Mesodermal cell (in vitro differentiated cells): ENCODE measurements at regions not wholly inside any gene's neighbourhood (a gene's known extent, or its start where the extent isn't known, plus 50 kb on each side); places are given as distances from the start of the nearest gene placed in this dataset.

ENCODE experiments used
- H3K27ac ChIP-seq: 2 replicates; pipeline ENCODE4 v1.7.0; 2013; ENCODE audit warnings: mild to moderate bottlenecking, low read depth, low read length, moderate library complexity; ENCODE audit not compliant: severe bottlenecking
- H3K36me3 ChIP-seq: 2 replicates; pipeline ENCODE4 v1.7.1; 2013; ENCODE audit warnings: mild to moderate bottlenecking, low read length, moderate library complexity; ENCODE audit not compliant: control insufficient read depth, insufficient read depth
- H3K4me1 ChIP-seq: one replicate; pipeline ENCODE4 v1.7.1; 2013; ENCODE audit warnings: mild to moderate bottlenecking, low read length; ENCODE audit not compliant: insufficient read depth, control insufficient read depth, poor library complexity, severe bottlenecking
- H3K4me3 ChIP-seq: 2 replicates; pipeline ENCODE4 v1.7.0; 2013; ENCODE audit warnings: low read length, control low read depth, mild to moderate bottlenecking; ENCODE audit not compliant: insufficient read depth, poor library complexity, severe bottlenecking; ENCODE audit errors: extremely low read depth
- H3K9me3 ChIP-seq: 2 replicates; pipeline ENCODE4 v1.7.1; 2013; ENCODE audit warnings: mild to moderate bottlenecking, low read length, moderate library complexity; ENCODE audit not compliant: control insufficient read depth
- WGBS, 2 experiments: methylation state at CpG; one replicate each; pipeline ENCODE4 v1.1.5; 2013; ENCODE audit warnings: missing lambda C conversion rate in 2 of 2; ENCODE audit not compliant: insufficient coverage in 2 of 2; 5-methylcytosine and 5-hydroxymethylcytosine counted together

DNA sequence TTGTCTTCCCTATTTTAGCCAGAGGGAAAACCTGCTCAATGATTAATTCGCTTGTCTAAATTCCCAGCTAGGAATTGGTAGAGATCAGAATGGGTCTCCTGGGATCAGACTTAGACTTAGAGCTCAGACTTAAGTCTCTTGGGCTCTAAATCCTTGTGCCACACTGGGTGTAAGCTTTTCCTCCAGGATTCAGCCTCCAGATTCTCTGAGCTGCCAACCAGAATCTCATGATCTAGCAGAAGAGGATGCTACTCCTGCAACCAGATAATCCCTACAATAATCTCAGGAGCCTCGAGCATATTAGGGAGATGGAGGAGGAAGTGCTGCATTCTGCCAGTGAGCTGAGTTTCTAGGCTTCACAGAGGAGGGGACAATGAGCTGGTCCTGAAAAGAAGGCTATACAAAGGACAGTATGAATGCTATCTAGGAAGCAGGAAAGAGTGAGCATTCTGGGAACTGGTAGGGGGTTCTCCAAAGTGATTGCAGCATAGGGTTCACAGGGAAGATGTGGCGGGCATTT is 211.6 kb upstream of the SESN3 start:
- WGBS, 2 experiments: 69 to 90% methylated on average over 1 to 2 of the region's 3 CpGs
- peaks cover 6% of the 10 kb centered on the region for H3K4me1 ChIP-seq
- H3K27ac ChIP-seq: no peak overlapping the region
- H3K9me3 ChIP-seq: no peaks in the 10 kb centered on the region
- H3K4me3 ChIP-seq: no peak overlapping the region
- no peaks in the 10 kb centered on the region for H3K36me3 ChIP-seq

DNA sequence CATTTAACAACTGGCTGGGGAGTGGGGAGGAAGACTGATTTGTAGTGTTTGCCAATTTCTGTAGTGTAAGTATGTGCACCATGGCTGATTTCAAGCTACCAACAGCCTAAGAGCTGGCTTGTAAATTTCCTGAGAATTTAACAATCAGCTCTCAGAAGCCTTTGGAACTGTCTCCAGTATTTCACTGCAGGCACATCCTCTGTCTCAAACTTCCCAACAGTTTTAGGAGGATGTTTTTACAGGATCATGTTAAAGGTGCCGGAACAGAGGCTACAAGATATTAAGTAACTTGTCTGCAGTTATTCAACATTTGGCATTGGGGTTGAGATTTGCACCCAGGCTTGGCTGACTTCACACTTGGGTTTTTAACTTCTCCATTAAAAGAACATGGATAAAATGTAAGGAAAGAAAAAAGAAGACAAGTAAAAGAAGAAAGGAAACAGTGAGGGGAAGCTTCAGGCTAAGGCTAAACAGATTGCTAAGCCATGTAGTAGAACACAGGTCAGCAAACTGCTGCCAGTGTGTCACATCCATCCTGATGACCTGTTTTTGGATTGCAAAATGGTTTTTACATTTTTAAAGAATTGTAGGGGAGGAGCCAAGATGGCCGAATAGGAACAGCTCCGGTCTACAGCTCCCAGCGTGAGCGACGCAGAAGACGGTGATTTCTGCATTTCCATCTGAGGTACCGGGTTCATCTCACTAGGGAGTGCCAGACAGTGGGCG is 204.8 kb upstream of the SESN3 start:
- no CpG with 5 or more reads among the region's 9 CpGs for WGBS, 2 experiments
- Histone ChIP-seq H3K36me3 (no peaks in the 10 kb centered on the region), H3K27ac (no peak overlapping the region), H3K9me3 (no peaks in the 10 kb centered on the region), H3K4me3 (no peak overlapping the region), H3K4me1 (no peaks in the 10 kb centered on the region)

DNA sequence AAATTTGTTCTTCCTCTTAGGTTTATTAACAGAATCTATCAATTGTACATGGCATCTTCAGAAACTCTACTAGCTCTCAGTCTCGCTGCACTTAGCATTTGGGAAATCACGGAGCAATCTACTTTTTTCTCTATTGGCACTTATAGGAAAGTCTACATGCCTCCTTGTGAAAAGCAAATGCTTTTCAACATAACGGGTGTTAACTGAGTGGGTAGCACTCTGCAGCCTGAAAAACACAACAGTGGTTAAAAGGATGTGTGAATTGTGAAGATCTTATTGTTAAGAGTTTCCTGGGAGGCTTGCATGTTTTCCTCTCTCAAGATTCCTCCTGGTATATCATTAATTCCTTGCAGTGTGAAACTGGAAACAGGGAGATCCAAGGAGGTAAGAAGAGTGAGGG is 204.2 kb upstream of the SESN3 start:
- Histone ChIP-seq H3K27ac (no peak overlapping the region), H3K36me3 (no peaks in the 10 kb centered on the region), H3K9me3 (no peaks in the 10 kb centered on the region), H3K4me1 (no peaks in the 10 kb centered on the region), H3K4me3 (no peak overlapping the region)
- WGBS, 2 experiments: 85 to 100% methylated on average over 2 of the region's 3 CpGs

DNA sequence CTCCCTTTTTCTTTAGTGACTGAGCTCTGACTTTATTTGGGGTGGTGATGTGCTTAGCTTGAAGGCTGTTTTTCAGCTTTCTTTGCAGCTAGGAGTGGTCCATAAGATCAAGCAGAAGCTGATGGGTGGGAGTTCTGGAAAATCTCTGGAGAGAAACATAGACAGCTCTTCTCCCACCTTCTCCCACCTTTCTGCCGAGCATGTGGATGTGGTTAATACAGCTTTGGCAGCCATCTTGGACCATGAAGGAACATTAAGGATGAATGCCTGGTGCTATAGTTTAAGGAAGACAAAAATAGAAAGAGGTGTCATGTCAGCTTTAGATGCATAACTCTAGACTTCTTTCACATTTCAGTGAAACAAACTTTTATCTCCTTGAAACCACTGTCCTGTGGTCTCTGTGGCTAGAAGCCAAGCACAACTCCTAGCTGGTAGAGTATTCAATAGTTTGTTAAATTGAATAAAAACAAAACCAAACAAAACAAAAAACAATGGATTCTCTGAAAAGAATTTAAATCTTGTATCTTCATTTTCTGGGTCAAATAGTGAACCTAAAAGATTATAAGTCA is 203.6 kb upstream of the SESN3 start:
- no peaks in the 10 kb centered on the region for H3K4me1 ChIP-seq
- no peak overlapping the region for H3K4me3 ChIP-seq
- no peak overlapping the region for H3K27ac ChIP-seq
- H3K9me3 ChIP-seq: no peaks in the 10 kb centered on the region
- H3K36me3 ChIP-seq: no peaks in the 10 kb centered on the region
- no CpG with 5 or more reads among the region's 1 CpG for WGBS, 2 experiments

DNA sequence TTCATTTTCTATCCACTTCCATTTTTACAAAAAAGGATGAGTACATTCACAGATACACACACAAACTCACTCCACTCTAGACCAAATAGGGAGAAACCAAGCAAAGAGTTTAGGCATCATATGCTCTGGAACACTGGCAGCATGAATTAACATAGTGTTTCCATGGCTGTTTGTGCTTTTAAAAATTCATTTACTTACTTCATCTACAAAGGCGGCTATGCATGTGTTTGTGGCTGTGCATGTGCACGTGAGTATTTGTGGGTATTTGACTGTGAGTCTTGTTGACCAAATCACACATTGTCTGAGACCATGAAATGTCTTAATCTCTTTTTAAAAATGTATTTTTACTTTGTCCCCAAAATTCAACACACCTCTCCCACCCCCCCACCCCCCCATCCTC is 203.0 kb upstream of the SESN3 start:
- H3K4me1 ChIP-seq: no peaks in the 10 kb centered on the region
- no peaks in the 10 kb centered on the region for H3K36me3 ChIP-seq
- H3K4me3 ChIP-seq: no peak overlapping the region
- WGBS, 2 experiments: no CpG with 5 or more reads among the region's 2 CpGs
- H3K27ac ChIP-seq: no peak overlapping the region
- no peaks in the 10 kb centered on the region for H3K9me3 ChIP-seq

DNA sequence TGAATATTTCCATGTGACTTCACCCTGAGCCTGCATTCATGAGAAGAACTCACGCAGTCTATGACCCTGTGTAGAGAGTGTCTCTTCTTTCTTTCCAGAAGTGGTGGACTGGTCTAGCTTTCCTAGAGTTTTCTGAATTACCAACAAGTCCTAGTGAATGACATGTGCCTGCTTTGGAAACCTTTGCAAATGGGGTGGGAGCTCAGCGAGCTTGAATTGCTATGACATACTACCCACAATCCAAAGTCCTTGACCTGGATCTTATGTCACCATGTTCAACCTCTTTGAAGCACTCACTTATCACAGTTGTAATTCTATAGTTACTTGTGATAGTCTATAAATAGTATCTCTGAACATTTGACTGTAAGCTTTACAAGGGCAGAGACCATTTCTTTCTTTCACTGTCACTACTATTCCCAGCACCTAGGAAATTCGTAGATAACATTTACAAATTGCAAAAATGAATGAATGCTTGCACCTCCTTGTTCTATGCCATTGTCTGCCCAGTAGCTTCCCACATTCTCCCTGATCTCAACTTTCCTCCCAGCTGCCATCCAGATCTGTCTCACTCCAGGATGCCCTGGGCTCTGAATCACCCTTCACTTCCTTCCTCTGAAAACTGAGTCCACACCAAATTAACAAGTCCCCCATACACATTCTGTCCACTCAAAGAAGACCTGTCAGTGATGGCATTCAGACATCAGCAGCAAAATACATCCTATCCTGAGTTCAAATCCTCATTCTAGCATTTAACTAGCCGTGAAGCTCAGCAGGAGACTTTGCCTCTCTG is 201.9 kb upstream of the SESN3 start:
- no peak overlapping the region for H3K27ac ChIP-seq
- H3K4me1 ChIP-seq: no peaks in the 10 kb centered on the region
- H3K9me3 ChIP-seq: no peaks in the 10 kb centered on the region
- H3K36me3 ChIP-seq: no peaks in the 10 kb centered on the region
- no peak overlapping the region for H3K4me3 ChIP-seq
- 97 to 100% methylated on average over 2 of the region's 4 CpGs for WGBS, 2 experiments

DNA sequence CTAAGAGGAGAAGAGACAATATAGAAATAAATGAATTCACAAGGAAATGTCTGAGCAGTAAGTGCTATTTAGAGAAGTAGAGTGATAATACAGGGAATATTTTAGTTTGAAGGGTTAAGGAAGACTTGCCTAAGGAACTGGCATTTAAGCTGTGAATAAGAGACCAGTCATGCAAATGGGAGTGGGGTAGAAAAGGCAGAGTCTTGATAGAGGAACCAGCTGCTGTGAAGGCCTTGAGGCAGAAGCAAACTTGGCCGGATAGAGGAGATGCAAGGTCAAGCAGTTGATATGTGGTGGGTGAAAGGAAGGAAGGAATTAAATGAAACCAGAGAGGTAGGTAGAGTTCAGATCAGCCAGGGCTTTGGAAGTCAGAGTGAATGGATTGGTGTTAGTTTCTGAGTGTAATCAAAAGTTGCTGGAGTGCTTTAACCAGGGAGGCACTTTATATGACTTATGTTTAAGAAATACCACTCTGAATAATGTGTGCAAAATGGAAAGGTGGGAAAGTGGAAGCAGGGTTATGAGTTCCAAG is 198.4 kb upstream of the SESN3 start:
- Histone ChIP-seq H3K4me3 (no peak overlapping the region), H3K27ac (no peak overlapping the region), H3K9me3 (no peaks in the 10 kb centered on the region), H3K36me3 (no peaks in the 10 kb centered on the region), H3K4me1 (no peaks in the 10 kb centered on the region)
- 82 to 94% methylated on average over 1 of the region's 1 CpG for WGBS, 2 experiments

DNA sequence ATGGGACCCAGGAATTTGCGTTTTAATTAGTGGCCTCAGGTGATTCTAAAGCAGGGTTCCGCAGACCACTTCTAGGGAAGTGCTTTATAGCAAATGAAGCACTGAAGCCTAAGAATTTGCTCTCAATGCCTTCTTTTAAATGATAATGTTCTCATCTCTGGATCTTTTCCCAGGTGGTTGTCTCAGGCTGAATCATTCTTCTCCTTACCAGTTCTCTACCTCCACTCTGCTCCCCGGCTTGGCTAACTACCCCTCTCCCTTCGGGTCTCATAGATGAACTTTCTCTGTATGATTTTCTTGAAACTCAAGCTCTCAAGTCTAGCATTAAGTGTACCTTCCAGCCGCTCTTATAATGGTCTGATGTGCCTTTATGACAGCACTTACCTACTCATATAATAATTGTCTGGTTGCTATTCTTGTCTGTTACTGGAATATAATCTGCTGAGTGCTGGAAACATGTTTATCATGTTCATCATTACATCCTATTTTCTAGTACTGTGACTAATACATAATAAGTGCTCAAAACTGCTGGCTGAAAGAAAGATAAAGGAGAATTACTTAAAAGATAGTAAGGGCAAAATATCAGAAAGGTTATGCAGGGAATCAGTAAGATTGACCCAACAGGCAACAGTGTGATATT is 195.9 kb upstream of the SESN3 start:
- H3K36me3 ChIP-seq: no peaks in the 10 kb centered on the region
- no peak overlapping the region for H3K27ac ChIP-seq
- H3K9me3 ChIP-seq: no peaks in the 10 kb centered on the region
- H3K4me3 ChIP-seq: no peak overlapping the region
- no peaks in the 10 kb centered on the region for H3K4me1 ChIP-seq
- 69 to 88% methylated on average over 2 to 4 of the region's 5 CpGs for WGBS, 2 experiments

DNA sequence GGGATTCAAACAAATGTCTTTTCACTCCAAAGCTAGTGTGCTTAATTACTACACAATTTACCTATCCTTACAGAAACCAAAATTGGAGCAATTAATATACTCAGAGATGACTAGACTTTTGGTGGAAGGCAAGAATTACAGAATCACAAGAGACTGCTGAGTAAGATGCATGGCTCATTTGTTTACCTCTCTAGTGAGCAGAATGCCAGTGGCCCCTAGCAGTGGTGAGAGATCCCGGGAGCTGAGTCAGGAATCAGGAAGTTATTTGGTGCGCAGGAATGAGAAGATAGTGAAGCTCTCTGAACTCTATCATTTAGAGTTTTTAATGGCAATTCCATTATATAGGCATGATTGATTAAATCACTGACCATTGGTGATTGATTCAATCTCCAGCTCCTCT is 188.9 kb upstream of the SESN3 start:
- Histone ChIP-seq H3K4me1 (peaks cover 13% of the 10 kb centered on the region), H3K36me3 (no peaks in the 10 kb centered on the region), H3K27ac (no peak overlapping the region), H3K9me3 (no peaks in the 10 kb centered on the region), H3K4me3 (no peak overlapping the region)
- WGBS, 2 experiments: 60 to 83% methylated on average over 1 to 2 of the region's 2 CpGs

DNA sequence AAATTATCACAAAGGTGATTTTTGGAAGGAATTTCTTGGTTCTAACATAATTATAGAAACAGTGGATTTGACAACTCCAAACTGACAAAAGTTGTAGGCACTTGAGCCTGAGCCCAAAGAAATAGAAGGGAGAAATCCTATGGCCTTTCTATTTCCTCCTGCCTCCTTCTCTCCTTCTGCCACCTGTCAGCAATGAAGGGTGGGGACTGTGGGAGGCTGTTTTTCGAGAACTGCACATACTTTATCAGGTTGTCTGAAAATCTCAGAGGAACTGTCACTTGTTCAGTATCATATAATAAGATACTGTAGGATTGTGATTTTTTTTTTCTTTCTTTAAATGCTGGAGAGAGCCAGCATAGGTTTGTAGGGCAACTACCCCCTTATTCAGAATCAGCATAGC is 187.9 kb upstream of the SESN3 start:
- peaks cover 13% of the 10 kb centered on the region for H3K4me1 ChIP-seq
- WGBS, 2 experiments: no CpG with 5 or more reads among the region's 1 CpG
- no peak overlapping the region for H3K27ac ChIP-seq
- no peaks in the 10 kb centered on the region for H3K9me3 ChIP-seq
- H3K4me3 ChIP-seq: no peak overlapping the region
- H3K36me3 ChIP-seq: no peaks in the 10 kb centered on the region
